IPS DF 6.9 (cell line): ENCODE measurements at regions not wholly inside any gene's neighbourhood (a gene's known extent, or its start where the extent isn't known, plus 50 kb on each side); places are given as distances from the start of the nearest gene placed in this dataset.

Experiments
- DNase-seq: peaks from one replicate; pipeline ENCODE4 v3.0.0-alpha.2; 2013; ENCODE audit warnings: low read depth, low spot score
- H3K27ac ChIP-seq: one replicate; pipeline ENCODE4 v1.5.1; 2013; ENCODE audit warnings: low read length, control low read depth
- H3K27me3 ChIP-seq: 2 replicates; pipeline ENCODE4 v1.6.1; 2013; ENCODE audit warnings: mild to moderate bottlenecking, low read length; ENCODE audit not compliant: control insufficient read depth, insufficient read depth
- H3K36me3 ChIP-seq: 2 replicates; pipeline ENCODE4 v1.6.1; 2013; ENCODE audit warnings: low read length; ENCODE audit not compliant: control insufficient read depth, insufficient read depth
- H3K4me1 ChIP-seq: 2 replicates; pipeline ENCODE4 v1.6.1; 2013; ENCODE audit warnings: low read length; ENCODE audit not compliant: control insufficient read depth, insufficient read depth
- H3K4me3 ChIP-seq: 2 replicates; pipeline ENCODE4 v1.5.1; 2013; ENCODE audit warnings: mild to moderate bottlenecking, low read length
- H3K9me3 ChIP-seq: 2 replicates; pipeline ENCODE4 v1.6.1; 2013; ENCODE audit warnings: low read length, inconsistent platforms; ENCODE audit not compliant: control insufficient read depth, insufficient read depth
- WGBS: extraction: QIAGEN DNeasy Blood & Tissue Kit; methylation state at CpG from one replicate; pipeline ENCODE4 v1.1.7; 2013; ENCODE audit warnings: mixed read lengths, missing lambda C conversion rate; ENCODE audit not compliant: insufficient read length, insufficient coverage; 5-methylcytosine and 5-hydroxymethylcytosine counted together

- no peaks in the 10 kb centered on the region for H3K4me1 ChIP-seq
- no peak for DNase-seq
- no peaks in the 10 kb centered on the region for H3K27me3 ChIP-seq
- no peaks in the 10 kb centered on the region for H3K9me3 ChIP-seq
- no peak overlapping the region for H3K4me3 ChIP-seq
- WGBS, result no CpG with 5 or more reads among the region's 3 CpGs
- H3K27ac ChIP-seq, result no peak overlapping the region
- H3K36me3 ChIP-seq, result no peaks in the 10 kb centered on the region
These were observed 390.0 kb downstream of the FAT4 start for GRCh38 chr4:125704726-125705125.

GRCh38 chr4:125705681-125706080 lies 390.9 kb downstream of the FAT4 start:
- WGBS, result no CpG with 5 or more reads among the region's 1 CpG
- Histone ChIP-seq H3K36me3 (no peaks in the 10 kb centered on the region), H3K4me3 (no peak overlapping the region), H3K27ac (no peak overlapping the region), H3K9me3 (no peaks in the 10 kb centered on the region), H3K4me1 (no peaks in the 10 kb centered on the region), H3K27me3 (no peaks in the 10 kb centered on the region)
- DNase-seq, result no peak

- no peak overlapping the region for H3K27ac ChIP-seq
- H3K4me3 ChIP-seq, result no peak overlapping the region
- WGBS, result no CpG with 5 or more reads among the region's 17 CpGs
- H3K27me3 ChIP-seq, result no peaks in the 10 kb centered on the region
- H3K36me3 ChIP-seq, result no peaks in the 10 kb centered on the region
- H3K9me3 ChIP-seq, result no peaks in the 10 kb centered on the region
- H3K4me1 ChIP-seq, result no peaks in the 10 kb centered on the region
- no peak for DNase-seq
These were observed 392.6 kb downstream of the FAT4 start for GRCh38 chr4:125707397-125707796.

GRCh38 chr4:125710766-125711165 lies 396.0 kb downstream of the FAT4 start:
- Histone ChIP-seq H3K9me3 (no peaks in the 10 kb centered on the region), H3K36me3 (no peaks in the 10 kb centered on the region), H3K4me1 (no peaks in the 10 kb centered on the region; the same call in 1 of the 2 replicates), H3K4me3 (no peak overlapping the region), H3K27me3 (no peaks in the 10 kb centered on the region), H3K27ac (no peak overlapping the region)
- no peak for DNase-seq

- H3K36me3 ChIP-seq, result no peaks in the 10 kb centered on the region
- H3K27ac ChIP-seq, result no peak overlapping the region
- H3K9me3 ChIP-seq, result no peaks in the 10 kb centered on the region
- no peaks in the 10 kb centered on the region for H3K27me3 ChIP-seq
- WGBS, result no CpG with 5 or more reads among the region's 3 CpGs
- H3K4me3 ChIP-seq, result no peak overlapping the region
- no peak for DNase-seq
- H3K4me1 ChIP-seq, result no peaks in the 10 kb centered on the region; the same call in 1 of the 2 replicates
These were observed 399.3 kb downstream of the FAT4 start for GRCh38 chr4:125714049-125714448.

- DNase-seq, result no peak
- no peaks in the 10 kb centered on the region; the same call in 1 of the 2 replicates for H3K4me1 ChIP-seq
These were observed 400.1 kb downstream of the FAT4 start for GRCh38 chr4:125714845-125715244.

GRCh38 chr4:125719987-125720386 lies 405.2 kb downstream of the FAT4 start:
- Histone ChIP-seq H3K36me3 (no peaks in the 10 kb centered on the region), H3K4me3 (no peak overlapping the region), H3K9me3 (no peaks in the 10 kb centered on the region), H3K27ac (no peak overlapping the region), H3K4me1 (no peaks in the 10 kb centered on the region), H3K27me3 (no peaks in the 10 kb centered on the region)
- no peak for DNase-seq
- WGBS, result no CpG with 5 or more reads among the region's 2 CpGs

More at GRCh38 chr4:125714845-125715244, 400.1 kb downstream of the FAT4 start:
- H3K36me3 ChIP-seq, result no peaks in the 10 kb centered on the region
- no peaks in the 10 kb centered on the region for H3K9me3 ChIP-seq
- H3K27ac ChIP-seq, result no peak overlapping the region
- no peaks in the 10 kb centered on the region for H3K27me3 ChIP-seq
- H3K4me3 ChIP-seq, result no peak overlapping the region

- no peak overlapping the region for H3K27ac ChIP-seq
- no peaks in the 10 kb centered on the region for H3K9me3 ChIP-seq
- no peaks in the 10 kb centered on the region for H3K27me3 ChIP-seq
- no peaks in the 10 kb centered on the region for H3K36me3 ChIP-seq
- WGBS, result no CpG with 5 or more reads among the region's 2 CpGs
- DNase-seq, result no peak
- no peak overlapping the region for H3K4me3 ChIP-seq
- no peaks in the 10 kb centered on the region for H3K4me1 ChIP-seq
These were observed 407.3 kb downstream of the FAT4 start for GRCh38 chr4:125722009-125722408.

- H3K36me3 ChIP-seq, result no peaks in the 10 kb centered on the region
- no peak overlapping the region for H3K27ac ChIP-seq
- no peak for DNase-seq
- H3K9me3 ChIP-seq, result no peaks in the 10 kb centered on the region
- no peaks in the 10 kb centered on the region for H3K27me3 ChIP-seq
- H3K4me1 ChIP-seq, result peaks cover 2% of the 10 kb centered on the region; the same call in 1 of the 2 replicates
- no CpG with 5 or more reads among the region's 4 CpGs for WGBS
- H3K4me3 ChIP-seq, result no peak overlapping the region
These were observed 411.3 kb downstream of the FAT4 start for GRCh38 chr4:125725957-125726525.

GRCh38 chr4:125727931-125728330 lies 413.2 kb downstream of the FAT4 start:
- Histone ChIP-seq H3K4me1 (peaks cover 2% of the 10 kb centered on the region; the same call in 1 of the 2 replicates), H3K27ac (no peak overlapping the region), H3K9me3 (no peaks in the 10 kb centered on the region), H3K27me3 (no peaks in the 10 kb centered on the region), H3K36me3 (no peaks in the 10 kb centered on the region), H3K4me3 (no peak overlapping the region)
- DNase-seq, result no peak
- no CpG with 5 or more reads among the region's 2 CpGs for WGBS

GRCh38 chr4:125728568-125728967 lies 413.8 kb downstream of the FAT4 start:
- Histone ChIP-seq H3K4me1 (peaks cover 2% of the 10 kb centered on the region; the same call in 1 of the 2 replicates), H3K27ac (no peak overlapping the region), H3K9me3 (no peaks in the 10 kb centered on the region), H3K4me3 (no peak overlapping the region), H3K27me3 (no peaks in the 10 kb centered on the region), H3K36me3 (no peaks in the 10 kb centered on the region)
- no peak for DNase-seq
- no CpG with 5 or more reads among the region's 2 CpGs for WGBS
